ENCODE measurements at regions not wholly inside any gene's neighbourhood (a gene's known extent, or its start where the extent isn't known, plus 50 kb on each side); places are given as distances from the start of the nearest gene placed in this dataset.

DNA sequence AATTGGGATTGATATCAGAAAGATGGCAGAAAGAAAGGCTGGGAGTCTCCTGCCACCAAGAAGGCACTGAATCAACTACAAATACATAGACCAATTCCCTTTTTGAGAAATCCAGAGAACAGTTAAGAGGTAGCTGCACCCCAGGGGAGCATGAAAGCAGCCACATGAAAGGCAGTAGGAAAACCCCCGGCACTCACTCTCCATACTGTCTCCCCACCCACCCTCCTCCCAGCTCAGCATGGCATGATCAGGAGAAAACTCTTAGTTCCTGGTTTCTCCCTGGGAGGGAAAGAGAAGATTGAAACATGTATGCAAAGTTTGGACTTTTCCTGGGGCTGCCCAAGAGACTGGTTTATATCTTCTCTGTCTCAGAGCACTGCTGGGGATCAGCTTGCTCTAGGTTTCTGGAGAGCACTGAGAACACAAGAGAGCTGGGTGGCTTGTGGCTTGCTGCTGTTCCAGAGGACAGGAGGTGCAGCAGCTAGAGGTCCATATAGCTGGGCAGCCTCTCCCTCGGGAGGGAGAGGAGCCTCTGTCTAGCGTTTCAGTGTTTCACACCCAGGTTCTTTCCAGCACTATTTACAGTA, 305.7 kb downstream of the PDGFC start:
- TF ChIP-seq, protein P1, sequence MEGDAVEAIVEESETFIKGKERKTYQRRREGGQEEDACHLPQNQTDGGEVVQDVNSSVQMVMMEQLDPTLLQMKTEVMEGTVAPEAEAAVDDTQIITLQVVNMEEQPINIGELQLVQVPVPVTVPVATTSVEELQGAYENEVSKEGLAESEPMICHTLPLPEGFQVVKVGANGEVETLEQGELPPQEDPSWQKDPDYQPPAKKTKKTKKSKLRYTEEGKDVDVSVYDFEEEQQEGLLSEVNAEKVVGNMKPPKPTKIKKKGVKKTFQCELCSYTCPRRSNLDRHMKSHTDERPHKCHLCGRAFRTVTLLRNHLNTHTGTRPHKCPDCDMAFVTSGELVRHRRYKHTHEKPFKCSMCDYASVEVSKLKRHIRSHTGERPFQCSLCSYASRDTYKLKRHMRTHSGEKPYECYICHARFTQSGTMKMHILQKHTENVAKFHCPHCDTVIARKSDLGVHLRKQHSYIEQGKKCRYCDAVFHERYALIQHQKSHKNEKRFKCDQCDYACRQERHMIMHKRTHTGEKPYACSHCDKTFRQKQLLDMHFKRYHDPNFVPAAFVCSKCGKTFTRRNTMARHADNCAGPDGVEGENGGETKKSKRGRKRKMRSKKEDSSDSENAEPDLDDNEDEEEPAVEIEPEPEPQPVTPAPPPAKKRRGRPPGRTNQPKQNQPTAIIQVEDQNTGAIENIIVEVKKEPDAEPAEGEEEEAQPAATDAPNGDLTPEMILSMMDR (conservative IDR thresholded peaks at IDR 0.05), result no peak
- no peak overlapping the region for H3K27ac ChIP-seq

DNA sequence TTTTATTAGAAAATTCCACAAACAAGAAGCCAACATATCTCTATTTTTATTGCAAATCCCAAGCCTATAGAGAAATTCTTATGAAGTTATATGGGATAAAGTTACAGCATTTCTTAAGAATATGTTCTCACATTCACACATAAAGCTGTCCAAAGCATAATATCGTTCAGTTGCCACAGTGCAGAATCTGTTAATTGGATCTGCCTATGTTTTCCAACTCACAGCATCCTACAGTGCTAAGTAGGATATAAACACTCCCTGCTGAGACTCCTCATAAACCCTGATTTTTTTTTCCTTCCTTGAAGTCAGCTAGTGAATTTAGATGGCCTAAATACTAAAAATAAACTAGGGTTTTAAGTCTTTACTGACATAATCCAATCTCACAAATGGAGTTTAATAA, 307.9 kb downstream of the PDGFC start:
- TF ChIP-seq, protein P1 (conservative IDR thresholded peaks at IDR 0.05), result no peak
- H3K27ac ChIP-seq, result no peak overlapping the region

DNA sequence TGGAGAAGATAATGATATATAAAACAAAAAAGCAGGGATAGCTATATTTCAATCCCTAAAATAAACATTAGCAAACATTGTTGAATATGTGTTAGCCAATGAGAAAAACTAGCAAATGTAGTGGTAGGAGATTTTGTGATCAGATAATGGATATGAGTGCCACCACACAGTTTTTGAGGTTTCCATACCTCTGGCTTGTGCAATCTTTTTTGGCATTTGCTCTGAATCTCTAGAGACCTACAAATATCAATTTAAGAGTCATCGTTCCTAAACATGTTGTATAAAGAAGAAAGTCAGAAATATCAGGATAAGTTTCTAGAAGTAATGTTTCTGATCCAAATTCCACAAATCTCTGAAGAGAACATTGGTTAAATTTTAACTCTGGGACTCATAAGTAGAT, 308.7 kb downstream of the PDGFC start:
- TF ChIP-seq, protein P1 (conservative IDR thresholded peaks at IDR 0.05), result no peak
- H3K27ac ChIP-seq, result no peak overlapping the region

DNA sequence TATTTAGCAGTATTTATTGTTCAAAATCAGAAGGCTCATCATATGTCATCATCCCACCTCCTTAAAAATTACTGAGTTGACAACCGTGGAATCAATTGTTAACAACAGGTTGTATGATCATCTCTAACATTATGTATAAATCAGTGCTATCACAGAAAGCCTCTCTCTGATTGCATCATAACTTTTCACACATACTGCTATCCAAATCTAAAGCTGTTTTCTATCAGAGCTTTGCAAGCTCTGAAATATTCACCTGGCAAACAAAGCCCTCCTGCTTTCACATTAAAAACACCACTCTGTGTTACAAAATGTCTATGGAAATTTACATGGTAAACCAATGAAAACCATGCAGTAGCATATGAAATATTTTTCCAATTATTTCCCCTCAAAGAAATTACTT, 310.0 kb downstream of the PDGFC start:
- TF ChIP-seq, protein P1 (conservative IDR thresholded peaks at IDR 0.05), result no peak
- H3K27ac ChIP-seq, result no peak overlapping the region

DNA sequence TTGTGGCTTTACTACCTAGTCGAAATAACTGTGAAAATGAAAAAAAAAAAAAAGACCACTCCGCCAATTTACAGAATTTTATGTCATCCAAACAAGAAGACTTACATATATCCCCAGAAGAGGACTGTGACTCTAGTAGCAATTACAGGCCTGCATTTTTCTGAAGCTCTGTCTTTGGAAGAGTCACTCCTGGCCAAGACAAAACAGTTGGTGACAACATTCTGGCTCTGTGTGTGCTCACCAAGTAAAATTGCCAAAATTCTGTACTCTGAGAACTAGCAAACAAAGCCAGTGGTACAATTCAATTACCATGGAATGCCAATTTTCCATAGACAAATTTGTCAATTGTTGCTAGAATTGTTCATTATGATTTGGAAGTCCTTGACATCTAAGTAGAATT, 311.1 kb downstream of the PDGFC start:
- TF ChIP-seq, protein P1 (conservative IDR thresholded peaks at IDR 0.05), result no peak
- no peak overlapping the region for H3K27ac ChIP-seq

DNA sequence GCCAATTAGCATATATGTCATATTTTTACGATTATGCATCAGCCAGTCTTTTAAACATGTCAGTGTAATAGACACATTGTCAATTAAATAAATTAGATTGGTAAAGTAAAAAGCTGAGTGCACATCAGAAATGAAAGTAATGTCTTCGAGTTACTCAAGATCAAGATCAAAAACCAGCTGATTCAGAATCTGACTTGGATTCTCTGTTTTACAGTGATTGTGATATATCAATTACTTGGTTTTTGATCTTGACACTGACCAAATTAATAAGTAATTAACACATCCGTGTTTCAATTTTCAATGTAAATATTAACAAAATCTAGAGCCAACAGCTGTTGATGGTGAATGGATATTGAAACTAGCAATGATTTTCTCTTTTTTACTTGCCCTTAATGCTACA, 311.6 kb downstream of the PDGFC start:
- TF ChIP-seq, protein P1 (conservative IDR thresholded peaks at IDR 0.05), result no peak

DNA sequence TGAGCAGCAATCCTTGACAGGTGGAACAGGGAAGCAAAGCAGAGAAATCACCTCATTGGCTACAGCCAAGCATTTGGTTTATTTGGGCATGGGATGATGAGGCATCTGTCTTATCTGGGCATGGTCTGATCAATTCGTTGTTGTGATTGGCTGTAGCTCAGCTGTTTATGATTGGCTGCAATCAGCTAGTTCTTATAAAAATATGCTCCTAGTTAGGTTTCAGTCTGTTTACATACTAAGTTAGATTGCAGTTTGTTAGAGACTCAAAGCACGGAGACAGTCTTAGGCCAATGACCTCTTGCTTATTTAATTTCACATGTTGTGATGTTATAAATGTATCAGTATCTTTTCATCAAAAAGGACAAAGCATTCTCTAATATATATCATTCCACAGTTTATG, 312.0 kb downstream of the PDGFC start:
- H3K27ac ChIP-seq, result no peak overlapping the region
- TF ChIP-seq, protein P1 (conservative IDR thresholded peaks at IDR 0.05), result no peak

More for the DNA sequence above, 311.6 kb downstream of the PDGFC start:
- no peak overlapping the region for H3K27ac ChIP-seq
